ENCODE measurements at regions not wholly inside any gene's neighbourhood (a gene's known extent, or its start where the extent isn't known, plus 50 kb on each side); places are given as distances from the start of the nearest gene placed in this dataset.

- no peak for TF ChIP-seq ZNF18 (tag by site-specific recombination; IDR thresholded peaks at IDR 0.05)
- TF ChIP-seq ZSCAN30 (tag by site-specific recombination; IDR thresholded peaks at IDR 0.05): no peak
- no peak for TF ChIP-seq ZNF544 (tag by site-specific recombination; IDR thresholded peaks at IDR 0.05)
- no peak for TF ChIP-seq ZNF2 (tag by site-specific recombination; IDR thresholded peaks at IDR 0.05)
- TF ChIP-seq ZNF239 (tag by site-specific recombination; IDR thresholded peaks at IDR 0.05): no peak
- no peak for TF ChIP-seq ZNF791 (tag by site-specific recombination; IDR thresholded peaks at IDR 0.05)
- TF ChIP-seq ZNF558 (tag by site-specific recombination; IDR thresholded peaks at IDR 0.05): no peak
- TF ChIP-seq KLF10 (tag by site-specific recombination; IDR thresholded peaks at IDR 0.05): no peak
- no peak for TF ChIP-seq ZBTB7A (tag by site-specific recombination; IDR thresholded peaks at IDR 0.05; ENCODE audit: low read depth)
- POLR2A ChIA-PET: no interaction called here
These were observed 819.2 kb downstream of the LIG4 start for GRCh38 chr13:107395927-107396662.

DNA sequence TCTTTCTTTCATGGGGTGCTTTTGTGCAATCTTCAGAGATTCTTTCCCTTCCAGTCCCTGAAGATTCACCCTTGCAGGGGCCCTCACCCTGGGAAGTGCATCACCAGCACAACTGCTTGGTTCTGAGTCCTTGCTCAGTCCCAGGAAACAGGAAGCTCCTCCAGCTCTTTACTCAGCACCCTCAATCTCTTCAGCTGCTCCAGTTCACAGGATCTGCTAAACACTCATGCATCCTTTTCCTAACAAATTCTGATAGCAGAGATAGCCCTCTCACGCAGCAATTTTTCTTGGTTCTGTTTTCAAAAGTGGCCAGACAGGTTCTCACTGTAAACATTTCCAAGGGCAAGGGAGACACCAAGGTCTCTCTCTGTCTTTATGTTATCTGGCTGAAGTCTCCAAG is 823.1 kb downstream of the LIG4 start:
- ChIA-PET POLR2A (no interaction called here), CTCF (no interaction called here)
- no peak for TF ChIP-seq ZEB2 (tag by site-specific recombination; IDR thresholded peaks at IDR 0.05)
- no peak for TF ChIP-seq YY2 (tag by site-specific recombination; IDR thresholded peaks at IDR 0.05)
- TF ChIP-seq, protein P1, sequence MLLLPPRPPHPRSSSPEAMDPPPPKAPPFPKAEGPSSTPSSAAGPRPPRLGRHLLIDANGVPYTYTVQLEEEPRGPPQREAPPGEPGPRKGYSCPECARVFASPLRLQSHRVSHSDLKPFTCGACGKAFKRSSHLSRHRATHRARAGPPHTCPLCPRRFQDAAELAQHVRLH (tag by site-specific recombination; IDR thresholded peaks at IDR 0.05): no peak
- no peak for TF ChIP-seq ZBTB17 (tag by site-specific recombination; IDR thresholded peaks at IDR 0.05)
- TF ChIP-seq TSHZ1 (tag by site-specific recombination; IDR thresholded peaks at IDR 0.05; ENCODE audit: borderline replicate concordance): no peak
- no peak for TF ChIP-seq ZNF175 (tag by site-specific recombination; IDR thresholded peaks at IDR 0.05)
- no peak for TF ChIP-seq ZNF2 (tag by site-specific recombination; IDR thresholded peaks at IDR 0.05)
- TF ChIP-seq ZNF426 (tag by site-specific recombination; IDR thresholded peaks at IDR 0.05): no peak
- TF ChIP-seq HOXA7 (CRISPR knock-in tag; IDR thresholded peaks at IDR 0.05; ENCODE audit: borderline replicate concordance): no peak
- no peak for TF ChIP-seq ZNF23 (tag by site-specific recombination; IDR thresholded peaks at IDR 0.05; ENCODE audit: borderline replicate concordance)
- TF ChIP-seq, protein P2, sequence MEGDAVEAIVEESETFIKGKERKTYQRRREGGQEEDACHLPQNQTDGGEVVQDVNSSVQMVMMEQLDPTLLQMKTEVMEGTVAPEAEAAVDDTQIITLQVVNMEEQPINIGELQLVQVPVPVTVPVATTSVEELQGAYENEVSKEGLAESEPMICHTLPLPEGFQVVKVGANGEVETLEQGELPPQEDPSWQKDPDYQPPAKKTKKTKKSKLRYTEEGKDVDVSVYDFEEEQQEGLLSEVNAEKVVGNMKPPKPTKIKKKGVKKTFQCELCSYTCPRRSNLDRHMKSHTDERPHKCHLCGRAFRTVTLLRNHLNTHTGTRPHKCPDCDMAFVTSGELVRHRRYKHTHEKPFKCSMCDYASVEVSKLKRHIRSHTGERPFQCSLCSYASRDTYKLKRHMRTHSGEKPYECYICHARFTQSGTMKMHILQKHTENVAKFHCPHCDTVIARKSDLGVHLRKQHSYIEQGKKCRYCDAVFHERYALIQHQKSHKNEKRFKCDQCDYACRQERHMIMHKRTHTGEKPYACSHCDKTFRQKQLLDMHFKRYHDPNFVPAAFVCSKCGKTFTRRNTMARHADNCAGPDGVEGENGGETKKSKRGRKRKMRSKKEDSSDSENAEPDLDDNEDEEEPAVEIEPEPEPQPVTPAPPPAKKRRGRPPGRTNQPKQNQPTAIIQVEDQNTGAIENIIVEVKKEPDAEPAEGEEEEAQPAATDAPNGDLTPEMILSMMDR (tag by site-specific recombination; IDR thresholded peaks at IDR 0.05): no peak
- TF ChIP-seq, protein P3, sequence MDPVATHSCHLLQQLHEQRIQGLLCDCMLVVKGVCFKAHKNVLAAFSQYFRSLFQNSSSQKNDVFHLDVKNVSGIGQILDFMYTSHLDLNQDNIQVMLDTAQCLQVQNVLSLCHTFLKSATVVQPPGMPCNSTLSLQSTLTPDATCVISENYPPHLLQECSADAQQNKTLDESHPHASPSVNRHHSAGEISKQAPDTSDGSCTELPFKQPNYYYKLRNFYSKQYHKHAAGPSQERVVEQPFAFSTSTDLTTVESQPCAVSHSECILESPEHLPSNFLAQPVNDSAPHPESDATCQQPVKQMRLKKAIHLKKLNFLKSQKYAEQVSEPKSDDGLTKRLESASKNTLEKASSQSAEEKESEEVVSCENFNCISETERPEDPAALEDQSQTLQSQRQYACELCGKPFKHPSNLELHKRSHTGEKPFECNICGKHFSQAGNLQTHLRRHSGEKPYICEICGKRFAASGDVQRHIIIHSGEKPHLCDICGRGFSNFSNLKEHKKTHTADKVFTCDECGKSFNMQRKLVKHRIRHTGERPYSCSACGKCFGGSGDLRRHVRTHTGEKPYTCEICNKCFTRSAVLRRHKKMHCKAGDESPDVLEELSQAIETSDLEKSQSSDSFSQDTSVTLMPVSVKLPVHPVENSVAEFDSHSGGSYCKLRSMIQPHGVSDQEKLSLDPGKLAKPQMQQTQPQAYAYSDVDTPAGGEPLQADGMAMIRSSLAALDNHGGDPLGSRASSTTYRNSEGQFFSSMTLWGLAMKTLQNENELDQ (tag by site-specific recombination; IDR thresholded peaks at IDR 0.05; ENCODE audit: low read depth): no peak
- TF ChIP-seq GFI1B (tag by site-specific recombination; IDR thresholded peaks at IDR 0.05): no peak
- H3K4me3 ChIP-seq (ENCODE audit: low read depth, low read length): no peak overlapping the region
- H3K4me1 ChIP-seq (ENCODE audit: control insufficient read depth, insufficient read depth, low read length): no peaks in the 10 kb centered on the region
- no peaks in the 10 kb centered on the region for H3K36me3 ChIP-seq (ENCODE audit: control insufficient read depth in 2 of 2, insufficient read depth in 1 of 2, low read length in 2 of 2)
- H3K9me3 ChIP-seq (ENCODE audit: control insufficient read depth, insufficient read depth, low read depth, low read length): no peaks in the 10 kb centered on the region
- no peak overlapping the region for H3K27ac ChIP-seq (ENCODE audit: extremely low read depth, low read depth, low read length)

More at GRCh38 chr13:107395927-107396662, 819.2 kb downstream of the LIG4 start:
- Histone ChIP-seq H3K9me3 (ENCODE audit: control insufficient read depth, insufficient read depth, low read depth, low read length) (no peaks in the 10 kb centered on the region), H3K36me3 (ENCODE audit: control insufficient read depth in 2 of 2, insufficient read depth in 1 of 2, low read length in 2 of 2) (no peaks in the 10 kb centered on the region), H3K4me1 (ENCODE audit: control insufficient read depth, insufficient read depth, low read length) (no peaks in the 10 kb centered on the region), H3K27ac (ENCODE audit: extremely low read depth, low read depth, low read length) (no peak overlapping the region), H3K4me3 (ENCODE audit: low read depth, low read length) (no peak overlapping the region)
- CTCF ChIA-PET: no interaction called here
